ENCODE measurements at regions not wholly inside any gene's neighbourhood (a gene's known extent, or its start where the extent isn't known, plus 50 kb on each side); places are given as distances from the start of the nearest gene placed in this dataset.

DNA sequence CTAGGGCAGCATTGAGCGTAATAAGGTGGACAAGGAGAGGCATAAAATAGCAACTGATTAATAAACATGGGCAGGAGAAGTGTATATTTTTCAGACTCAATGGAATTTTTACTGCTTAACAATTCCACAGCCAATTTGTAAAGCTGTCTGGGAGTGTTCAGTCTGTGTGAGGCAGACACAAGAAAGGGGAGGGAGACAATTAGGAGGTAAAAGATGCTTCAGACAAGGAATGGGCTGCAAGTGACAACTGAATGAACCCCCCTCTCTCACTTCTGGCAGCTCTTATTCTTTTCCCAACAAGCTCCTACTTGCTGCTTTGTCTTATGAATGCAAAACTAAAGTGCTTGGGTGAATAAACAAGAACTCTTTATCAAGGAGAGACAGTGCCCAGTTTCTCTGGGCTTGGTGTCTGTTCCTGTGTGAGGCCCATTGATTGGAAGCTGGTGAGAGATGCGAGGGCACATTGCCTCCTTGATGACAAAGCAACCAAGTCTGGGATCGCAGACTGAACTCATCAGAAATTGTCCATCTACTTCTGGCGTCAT, 575.3 kb downstream of the RNF144B start:
- Histone ChIP-seq H3K4me1 (no peaks in the 10 kb centered on the region), H3K36me3 (replicated peaks in 1 of 2; ENCODE audit: insufficient read depth in 1 of 2, low read depth in 2 of 2) (no peaks in the 10 kb centered on the region), H3K9me3 (no peaks in the 10 kb centered on the region), H3K27ac (no peak overlapping the region), H3K27me3 (no peaks in the 10 kb centered on the region), H3K4me3 (no peak overlapping the region)
- 80% methylated on average over 4 of the region's 4 CpGs for WGBS, 2 donors
- intact Hi-C loops (cut with DNase I) = no loop called here
- TF ChIP-seq POLR2A (IDR thresholded peaks at IDR 0.05) = no peak
- TF ChIP-seq CTCF (IDR thresholded peaks at IDR 0.05) = no peak
- ATAC-seq (no peak), DNase-seq (no peak)

DNA sequence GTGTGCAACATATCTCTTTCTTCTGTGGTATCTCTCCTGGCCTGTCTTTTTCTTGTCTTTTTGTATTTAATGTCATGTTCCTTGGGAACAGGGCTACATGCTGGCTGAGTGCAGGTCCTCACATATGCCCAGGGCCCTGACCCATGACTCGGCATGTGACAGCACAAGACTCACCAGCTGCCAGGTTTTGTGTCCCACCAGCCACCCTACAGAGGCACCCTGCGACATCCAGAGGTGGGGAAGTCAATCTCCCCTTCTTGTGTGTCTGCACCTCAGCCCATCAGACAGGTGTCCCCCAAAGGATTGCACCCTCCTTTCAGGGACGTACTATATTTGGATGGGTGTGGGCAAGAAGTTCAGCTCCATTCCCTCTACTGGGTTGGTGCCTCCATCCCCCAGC, 576.3 kb downstream of the RNF144B start:
- H3K4me1 ChIP-seq = no peaks in the 10 kb centered on the region
- H3K27ac ChIP-seq = no peak overlapping the region
- H3K9me3 ChIP-seq = no peaks in the 10 kb centered on the region
- H3K4me3 ChIP-seq = no peak overlapping the region
- no peaks in the 10 kb centered on the region for H3K27me3 ChIP-seq
- no peak for ATAC-seq
- no peaks in the 10 kb centered on the region for H3K36me3 ChIP-seq (replicated peaks in 1 of 2; ENCODE audit: insufficient read depth in 1 of 2, low read depth in 2 of 2)
- 79 to 83% methylated on average over 2 to 3 of the region's 3 CpGs for WGBS, 2 donors
- intact Hi-C loops (cut with DNase I) = no loop called here
- DNase-seq = no peak
- TF ChIP-seq POLR2A (IDR thresholded peaks at IDR 0.05) (no peak), CTCF (IDR thresholded peaks at IDR 0.05) (no peak)

GRCh38 chr6:18973251-18973650, 586.1 kb downstream of the RNF144B start:
- 49 to 65% methylated on average over 3 of the region's 3 CpGs for WGBS, 2 donors
- intact Hi-C loops (cut with DNase I) = no loop called here
- no peak for DNase-seq

GRCh38 chr6:18976091-18976490, 588.9 kb downstream of the RNF144B start:
- no peaks in the 10 kb centered on the region for H3K36me3 ChIP-seq (replicated peaks in 1 of 2; ENCODE audit: insufficient read depth in 1 of 2, low read depth in 2 of 2)
- 82 to 88% methylated on average over 2 of the region's 2 CpGs for WGBS, 2 donors
- H3K4me3 ChIP-seq = no peak overlapping the region
- ATAC-seq = no peak
- H3K9me3 ChIP-seq = no peaks in the 10 kb centered on the region
- H3K27ac ChIP-seq = no peak overlapping the region
- intact Hi-C loops (cut with DNase I) = no loop called here
- no peaks in the 10 kb centered on the region for H3K27me3 ChIP-seq
- no peak for DNase-seq
- no peak for TF ChIP-seq CTCF (IDR thresholded peaks at IDR 0.05)
- TF ChIP-seq POLR2A (IDR thresholded peaks at IDR 0.05) = no peak
- H3K4me1 ChIP-seq = no peaks in the 10 kb centered on the region

More at GRCh38 chr6:18973251-18973650, 586.1 kb downstream of the RNF144B start:
- Histone ChIP-seq H3K4me3 (no peak overlapping the region), H3K9me3 (no peaks in the 10 kb centered on the region), H3K27me3 (no peaks in the 10 kb centered on the region), H3K4me1 (no peaks in the 10 kb centered on the region), H3K36me3 (replicated peaks in 1 of 2; ENCODE audit: insufficient read depth in 1 of 2, low read depth in 2 of 2) (no peaks in the 10 kb centered on the region), H3K27ac (no peak overlapping the region)
- ATAC-seq = no peak
- TF ChIP-seq POLR2A (IDR thresholded peaks at IDR 0.05) (no peak), CTCF (IDR thresholded peaks at IDR 0.05) (no peak)

GRCh38 chr6:18976966-18977365, 589.8 kb downstream of the RNF144B start:
- no peaks in the 10 kb centered on the region for H3K36me3 ChIP-seq (replicated peaks in 1 of 2; ENCODE audit: insufficient read depth in 1 of 2, low read depth in 2 of 2)
- ATAC-seq (no peak), DNase-seq (no peak)
- WGBS, 2 donors = 69 to 73% methylated on average over 1 of the region's 1 CpG
- intact Hi-C loops (cut with DNase I) = no loop called here
- H3K9me3 ChIP-seq = no peaks in the 10 kb centered on the region
- TF ChIP-seq POLR2A (IDR thresholded peaks at IDR 0.05) (no peak), CTCF (IDR thresholded peaks at IDR 0.05) (no peak)
- H3K4me3 ChIP-seq = no peak overlapping the region
- H3K4me1 ChIP-seq = no peaks in the 10 kb centered on the region
- no peaks in the 10 kb centered on the region for H3K27me3 ChIP-seq
- no peak overlapping the region for H3K27ac ChIP-seq
